HG02610 (cell line): ENCODE measurements at regions not wholly inside any gene's neighbourhood (a gene's known extent, or its start where the extent isn't known, plus 50 kb on each side); places are given as distances from the start of the nearest gene placed in this dataset.
"Not testable (repeated sequence)": the region's sequence is repeated elsewhere in the genome, so short reads cannot be mapped to it uniquely, and the experiment has no call there.

Experiments
- ATAC-seq: cut with Tn5 transposase; IDR thresholded peaks from one replicate; pipeline ENCODE4 v1.9.1; 2021; ENCODE audit warnings: mild to moderate bottlenecking, moderate library complexity; ENCODE audit not compliant: unreplicated experiment

DNA sequence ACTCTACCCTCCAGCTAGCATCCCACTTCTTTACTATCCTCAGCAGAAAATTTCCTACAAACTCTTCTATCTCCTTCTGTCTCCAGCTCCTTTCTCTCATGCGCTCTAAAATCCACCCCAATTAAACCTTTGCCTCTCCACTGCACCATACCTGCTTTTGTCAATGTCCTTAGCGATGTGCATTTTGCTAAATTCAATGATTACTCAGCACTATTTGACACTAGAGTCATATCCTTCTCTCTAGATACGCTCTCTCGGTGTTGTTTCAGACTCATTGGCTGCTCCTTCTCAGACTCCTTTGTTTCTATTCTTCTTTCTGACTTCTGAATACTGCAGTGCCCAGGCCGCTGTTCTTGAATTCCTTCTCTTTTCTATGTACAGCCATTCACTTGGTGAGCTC is 144.2 kb downstream of the HLX start:
- no peak for ATAC-seq

DNA sequence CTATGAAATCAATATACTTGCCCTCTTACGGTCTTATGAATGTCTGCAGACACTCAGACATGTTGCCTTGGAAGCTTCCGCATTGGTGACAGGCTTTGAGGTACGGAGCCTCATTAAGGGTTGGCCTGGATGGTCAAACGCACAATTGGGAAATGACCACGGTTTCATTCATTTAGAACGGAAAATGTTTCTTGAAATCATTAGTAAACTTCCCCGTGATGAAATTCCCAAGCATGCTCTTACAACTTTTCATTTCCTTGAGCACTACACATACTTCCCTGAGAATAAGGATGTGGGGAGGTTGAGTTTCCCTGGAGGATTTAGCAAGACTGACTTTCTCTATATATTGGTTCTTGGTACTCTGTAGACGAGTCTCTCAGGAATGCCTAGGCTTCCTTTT is 146.3 kb downstream of the HLX start:
- no peak for ATAC-seq

DNA sequence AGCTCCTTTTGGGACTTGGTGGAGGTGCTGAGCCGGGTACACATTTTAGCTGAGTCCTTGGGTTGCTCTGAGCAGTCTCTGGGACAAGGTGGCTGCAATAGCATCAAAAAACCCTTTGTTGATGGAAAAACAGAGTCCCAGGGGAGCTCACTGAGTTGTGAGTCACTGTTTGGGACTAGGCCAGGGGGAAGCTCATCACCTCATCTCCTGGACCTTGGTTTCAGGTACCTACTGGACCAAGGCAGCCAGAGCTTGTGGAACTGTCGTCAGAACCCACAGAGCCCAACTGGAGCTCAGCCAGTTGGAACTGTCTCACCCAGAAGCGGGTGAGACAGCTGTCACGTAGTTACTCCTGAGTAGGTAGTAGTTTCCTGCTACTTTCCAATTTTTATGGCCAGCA is 146.7 kb downstream of the HLX start:
- no peak for ATAC-seq

DNA sequence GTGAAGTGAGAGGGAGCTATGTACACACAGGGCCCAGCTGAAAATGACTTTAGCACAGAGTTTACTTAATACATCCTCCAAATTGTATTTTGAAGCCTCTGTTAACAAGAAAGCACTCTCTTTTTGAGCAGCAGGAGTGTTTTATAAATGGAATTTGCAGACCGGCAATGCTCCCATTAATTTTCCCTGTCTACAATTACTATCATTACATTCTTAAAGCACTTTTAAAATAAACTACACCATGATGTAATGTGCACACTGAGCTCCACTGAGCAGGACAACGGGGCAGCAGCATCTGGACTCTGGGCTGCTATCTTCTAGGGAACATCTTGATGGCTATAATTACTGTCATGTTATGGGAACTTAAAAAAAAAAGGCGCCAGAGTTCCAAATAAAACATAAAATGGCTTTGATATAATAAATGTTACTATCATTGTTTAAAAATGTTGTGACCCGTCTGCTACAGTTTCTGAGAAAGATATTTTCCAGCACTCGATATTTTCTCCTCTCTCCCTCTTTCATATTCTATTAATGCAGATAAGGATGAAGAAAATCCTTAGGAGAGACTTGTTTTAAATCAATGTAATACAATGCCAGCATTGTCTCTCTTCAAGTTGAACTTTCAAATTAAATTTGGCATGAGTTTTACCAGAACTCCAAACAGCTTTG is 150.9 kb downstream of the HLX start:
- ATAC-seq = no peak

GRCh38 chr1:221030990-221031389 is 151.7 kb downstream of the HLX start:
- no peak for ATAC-seq

GRCh38 chr1:221031458-221032203 is 152.4 kb downstream of the HLX start:
- ATAC-seq = no peak

GRCh38 chr1:221032204-221032585 is 153.0 kb downstream of the HLX start:
- no peak for ATAC-seq

GRCh38 chr1:221032637-221033280 is 153.5 kb downstream of the HLX start:
- no peak for ATAC-seq

DNA sequence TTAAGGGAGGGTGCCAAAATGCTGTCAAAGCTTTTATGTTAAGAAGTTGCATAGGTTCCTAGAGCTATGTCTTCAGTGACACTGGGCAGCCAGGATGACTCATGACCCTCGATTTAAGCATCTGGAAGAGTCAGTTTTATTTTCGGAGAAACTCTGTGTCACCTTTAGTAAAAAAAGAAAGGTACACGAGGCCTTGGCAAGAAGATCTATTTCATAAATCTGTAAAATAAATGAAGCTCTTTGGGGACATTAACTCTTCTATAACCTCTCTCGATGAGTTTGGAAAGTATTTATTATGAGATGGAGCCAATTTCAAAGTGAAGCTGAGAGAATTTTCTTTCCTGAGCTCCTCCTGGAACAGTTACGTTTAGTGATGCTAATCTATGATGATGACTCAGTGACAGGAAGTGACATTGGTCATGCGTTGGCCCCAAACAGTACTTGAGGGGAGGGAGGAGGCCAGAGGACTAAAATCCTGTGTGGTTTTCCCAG is 156.5 kb downstream of the HLX start:
- no peak for ATAC-seq

DNA sequence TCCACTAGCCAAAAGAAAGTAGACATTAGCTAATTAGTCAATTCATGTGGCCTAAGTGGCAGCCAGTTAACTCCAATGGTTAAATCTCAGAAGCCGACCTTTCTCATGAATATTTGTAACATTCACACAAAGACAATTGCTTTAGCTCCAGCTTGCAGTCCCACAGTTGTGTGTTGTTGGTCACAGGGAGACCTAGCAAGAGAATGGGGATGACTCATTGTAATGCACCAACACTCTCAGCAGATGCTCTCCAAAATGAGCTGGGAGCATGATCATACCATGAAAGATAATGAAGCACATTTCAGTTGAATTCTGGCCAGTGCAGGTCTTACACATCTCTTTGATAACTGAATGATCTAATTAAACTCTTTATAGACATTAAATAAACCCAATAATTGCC is 160.4 kb downstream of the HLX start:
- no peak for ATAC-seq

GRCh38 chr1:221040101-221040500 is 160.9 kb downstream of the HLX start:
- ATAC-seq = no peak

GRCh38 chr1:221040691-221041285 is 161.5 kb downstream of the HLX start:
- no peak for ATAC-seq

DNA sequence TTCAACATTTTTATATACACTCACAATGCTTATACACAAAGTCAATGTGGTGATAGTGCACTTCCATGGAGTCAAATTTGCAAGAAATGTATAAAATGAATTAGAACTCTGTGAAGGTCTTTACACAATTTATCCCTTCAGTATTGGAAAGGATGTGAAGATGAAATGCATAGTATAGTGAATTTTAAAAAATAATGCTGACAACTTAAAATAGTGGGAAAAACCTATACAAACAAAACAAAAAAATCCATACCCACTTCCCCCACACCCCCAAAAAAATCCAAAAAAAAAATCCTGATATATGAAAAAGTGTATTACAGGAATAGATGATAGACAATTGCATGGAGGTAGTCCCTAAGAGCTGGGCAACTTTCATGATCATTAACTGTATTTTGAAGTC is 165.3 kb downstream of the HLX start:
- ATAC-seq = no peak

DNA sequence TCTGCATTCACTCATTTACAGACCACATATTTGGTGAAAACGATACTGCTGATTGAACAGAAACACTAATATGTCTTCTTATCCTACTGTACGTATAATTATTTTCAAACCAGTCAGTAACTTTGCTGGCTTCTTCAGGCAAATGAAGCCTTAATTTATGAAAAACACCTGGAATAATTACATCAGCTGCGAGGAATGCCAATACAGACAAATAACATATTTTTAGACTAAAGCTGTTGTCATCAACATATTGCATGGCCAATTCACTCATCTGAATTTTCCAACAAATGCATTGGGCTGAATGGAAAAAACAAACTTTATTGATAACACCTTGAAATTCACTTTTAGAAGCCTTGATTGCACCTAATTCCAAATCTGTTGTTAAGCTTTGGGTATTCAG is 165.9 kb downstream of the HLX start:
- no peak for ATAC-seq

DNA sequence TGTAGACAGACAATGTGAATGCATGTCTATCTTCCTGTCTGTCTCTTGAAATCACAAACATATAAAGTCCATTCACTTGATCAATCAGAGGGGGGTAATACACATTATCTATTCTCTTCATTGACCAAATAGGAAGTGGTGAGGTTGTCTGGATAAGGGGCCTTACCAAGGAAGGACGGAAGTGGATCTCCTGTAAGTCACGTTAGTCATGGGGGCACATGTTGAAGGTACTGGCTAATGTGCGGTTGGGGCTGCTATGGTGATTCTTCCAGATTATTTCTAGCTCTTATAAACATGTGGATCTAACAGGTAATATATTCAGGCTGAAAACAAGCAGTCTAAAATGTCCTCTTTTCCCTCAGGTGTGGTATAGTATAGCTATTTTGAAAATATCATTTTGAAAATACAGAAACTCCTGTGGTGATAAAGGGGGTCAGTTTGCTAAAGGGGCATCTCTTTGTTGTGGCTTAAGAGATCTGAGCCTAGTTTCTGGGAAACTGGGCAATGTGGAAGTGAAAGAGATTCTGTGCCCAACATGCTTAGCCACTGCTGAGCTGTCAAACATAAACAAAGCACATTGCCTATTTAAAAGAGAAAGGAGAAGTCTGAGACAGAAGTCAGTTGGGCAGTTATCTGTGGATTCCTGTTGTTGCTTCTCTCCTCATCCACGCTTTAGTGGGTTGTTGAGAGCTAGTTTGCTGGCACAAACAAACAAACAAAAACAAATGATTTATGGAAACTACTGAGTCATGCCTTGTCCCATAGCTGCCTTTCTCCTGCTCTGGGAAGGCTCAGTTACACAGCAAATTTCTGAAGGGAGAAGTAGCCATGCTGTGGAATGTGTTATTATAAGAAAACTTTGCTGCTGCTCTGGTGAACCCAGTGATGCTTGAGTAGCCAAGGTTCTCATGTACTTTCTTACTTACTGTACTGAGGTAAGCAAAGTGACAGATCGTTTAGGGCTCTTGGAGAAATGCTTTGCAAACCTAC is 166.9 kb downstream of the HLX start:
- peak; percentile 91 for ATAC-seq

- ATAC-seq = not testable (repeated sequence)
Measured at GRCh38 chr1:221051391-221051790, 172.1 kb downstream of the HLX start.

DNA sequence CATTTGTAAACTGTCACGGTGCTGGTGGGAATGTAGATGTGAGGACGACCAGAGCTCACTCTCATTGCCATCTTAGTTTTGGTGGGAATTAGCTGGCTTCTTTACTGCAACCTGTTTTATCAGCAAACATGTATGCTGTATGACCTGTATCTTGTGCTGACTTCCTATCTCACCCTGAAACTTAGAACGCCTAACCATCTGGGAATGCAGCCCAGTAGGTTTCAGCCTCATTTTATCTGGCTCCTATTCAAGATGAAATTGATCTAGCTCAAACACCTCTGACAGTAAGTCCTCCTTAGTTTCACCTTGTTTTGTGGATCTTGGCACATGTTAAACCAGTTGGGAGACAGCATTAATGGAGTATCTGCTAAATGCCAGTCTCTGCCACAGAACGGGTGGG is 174.6 kb downstream of the HLX start:
- no peak for ATAC-seq

- no peak for ATAC-seq
Measured at GRCh38 chr1:221059506-221059905, 180.3 kb downstream of the HLX start.

DNA sequence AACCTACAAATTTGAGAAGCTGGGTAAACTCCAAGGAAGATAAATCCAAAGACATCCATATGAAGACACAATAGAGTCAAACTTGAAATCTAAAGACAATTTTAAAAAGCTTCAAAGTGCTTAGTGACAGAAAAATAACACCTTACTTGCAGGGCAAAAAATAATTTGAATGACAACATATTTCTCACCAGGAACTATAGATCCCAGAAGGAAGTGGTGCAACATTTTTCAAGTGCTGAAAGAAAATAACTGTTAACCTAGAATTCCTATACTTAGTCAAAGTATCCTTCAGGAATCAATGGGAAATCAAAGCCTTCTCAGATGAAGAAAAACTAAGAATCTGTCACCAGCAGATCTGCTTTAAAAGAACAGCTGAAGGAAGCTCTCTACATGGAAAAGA is 184.4 kb downstream of the HLX start:
- no peak for ATAC-seq

- ATAC-seq = no peak
Measured at GRCh38 chr1:221066351-221067001, 187.2 kb downstream of the HLX start.
